ENCODE measurements at regions not wholly inside any gene's neighbourhood (a gene's known extent, or its start where the extent isn't known, plus 50 kb on each side); places are given as distances from the start of the nearest gene placed in this dataset.
A peak's percentile ranks its signal among the peaks of the same experiment; 100 is the strongest.

- Mint-ChIP-seq H3K36me3 (ENCODE audit: low read depth) (no peaks in the 10 kb centered on the region), H3K4me3 (no peak overlapping the region), H3K27ac (no peak overlapping the region), H3K27me3 (peaks cover 8% of the 10 kb centered on the region), H3K4me1 (no peaks in the 10 kb centered on the region), H3K9me3 (no peaks in the 10 kb centered on the region)
- no peak for ATAC-seq (replicated peaks)
Observed at GRCh38 chr1:5711079-5711478, 281.1 kb downstream of the NPHP4 start.

- Mint-ChIP-seq H3K36me3 (ENCODE audit: low read depth) (no peaks in the 10 kb centered on the region), H3K27ac (no peak overlapping the region), H3K9me3 (no peaks in the 10 kb centered on the region), H3K4me3 (no peak overlapping the region), H3K27me3 (peaks cover 4% of the 10 kb centered on the region), H3K4me1 (no peaks in the 10 kb centered on the region)
- ATAC-seq (replicated peaks): no peak
Observed at GRCh38 chr1:5709976-5710375, 282.2 kb downstream of the NPHP4 start.

- no peak for ATAC-seq (replicated peaks)
- no peaks in the 10 kb centered on the region for H3K9me3 Mint-ChIP-seq
- no peak overlapping the region for H3K4me3 Mint-ChIP-seq
Observed at GRCh38 chr1:5709461-5709975, 282.7 kb downstream of the NPHP4 start.

GRCh38 chr1:5708346-5709245, 283.6 kb downstream of the NPHP4 start:
- no peak for ATAC-seq (replicated peaks)
- Mint-ChIP-seq H3K36me3 (ENCODE audit: low read depth) (no peaks in the 10 kb centered on the region), H3K27ac (no peak overlapping the region), H3K4me1 (no peaks in the 10 kb centered on the region), H3K4me3 (no peak overlapping the region), H3K9me3 (no peaks in the 10 kb centered on the region), H3K27me3 (peaks cover 4% of the 10 kb centered on the region)

More at GRCh38 chr1:5709461-5709975, 282.7 kb downstream of the NPHP4 start:
- peaks cover 4% of the 10 kb centered on the region for H3K27me3 Mint-ChIP-seq
- H3K4me1 Mint-ChIP-seq: no peaks in the 10 kb centered on the region
- H3K36me3 Mint-ChIP-seq (ENCODE audit: low read depth): no peaks in the 10 kb centered on the region
- H3K27ac Mint-ChIP-seq: no peak overlapping the region

- Mint-ChIP-seq H3K4me3 (no peak overlapping the region), H3K27ac (no peak overlapping the region), H3K27me3 (peaks cover 7% of the 10 kb centered on the region), H3K36me3 (ENCODE audit: low read depth) (no peaks in the 10 kb centered on the region), H3K9me3 (no peaks in the 10 kb centered on the region), H3K4me1 (no peaks in the 10 kb centered on the region)
- peak; percentile 69 for ATAC-seq (replicated peaks)
Observed at GRCh38 chr1:5707566-5708345, 284.5 kb downstream of the NPHP4 start.

GRCh38 chr1:5706239-5706638, 286.0 kb downstream of the NPHP4 start:
- Mint-ChIP-seq H3K4me1 (no peaks in the 10 kb centered on the region), H3K27me3 (peaks cover 7% of the 10 kb centered on the region), H3K4me3 (no peak overlapping the region), H3K27ac (no peak overlapping the region), H3K36me3 (ENCODE audit: low read depth) (no peaks in the 10 kb centered on the region), H3K9me3 (no peaks in the 10 kb centered on the region)
- ATAC-seq (replicated peaks): no peak

GRCh38 chr1:5705751-5706150, 286.5 kb downstream of the NPHP4 start:
- H3K27me3 Mint-ChIP-seq: peaks cover 7% of the 10 kb centered on the region
- H3K4me3 Mint-ChIP-seq: no peak overlapping the region
- no peak overlapping the region for H3K27ac Mint-ChIP-seq
- no peak for ATAC-seq (replicated peaks)
- no peaks in the 10 kb centered on the region for H3K4me1 Mint-ChIP-seq
- H3K9me3 Mint-ChIP-seq: no peaks in the 10 kb centered on the region
- no peaks in the 10 kb centered on the region for H3K36me3 Mint-ChIP-seq (ENCODE audit: low read depth)

- Mint-ChIP-seq H3K27ac (no peak overlapping the region), H3K4me3 (no peak overlapping the region), H3K4me1 (no peaks in the 10 kb centered on the region), H3K27me3 (peaks cover 2% of the 10 kb centered on the region), H3K36me3 (ENCODE audit: low read depth) (no peaks in the 10 kb centered on the region), H3K9me3 (no peaks in the 10 kb centered on the region)
- no peak for ATAC-seq (replicated peaks)
Observed at GRCh38 chr1:5704561-5705514, 287.4 kb downstream of the NPHP4 start.

GRCh38 chr1:5701642-5702041, 290.6 kb downstream of the NPHP4 start:
- no peak overlapping the region for H3K27ac Mint-ChIP-seq
- H3K4me1 Mint-ChIP-seq: no peaks in the 10 kb centered on the region
- no peaks in the 10 kb centered on the region for H3K36me3 Mint-ChIP-seq (ENCODE audit: low read depth)
- peaks cover 2% of the 10 kb centered on the region for H3K27me3 Mint-ChIP-seq
- no peak for ATAC-seq (replicated peaks)
- H3K4me3 Mint-ChIP-seq: no peak overlapping the region
- H3K9me3 Mint-ChIP-seq: no peaks in the 10 kb centered on the region

GRCh38 chr1:5693568-5693967, 298.7 kb downstream of the NPHP4 start:
- no peak overlapping the region for H3K4me3 Mint-ChIP-seq
- no peak for ATAC-seq (replicated peaks)
- no peak overlapping the region for H3K27ac Mint-ChIP-seq
- H3K4me1 Mint-ChIP-seq: peaks cover 4% of the 10 kb centered on the region
- H3K36me3 Mint-ChIP-seq (ENCODE audit: low read depth): no peaks in the 10 kb centered on the region
- no peaks in the 10 kb centered on the region for H3K9me3 Mint-ChIP-seq
- H3K27me3 Mint-ChIP-seq: peaks cover 19% of the 10 kb centered on the region

GRCh38 chr1:5692664-5693063, 299.6 kb downstream of the NPHP4 start:
- H3K9me3 Mint-ChIP-seq: no peaks in the 10 kb centered on the region
- no peak overlapping the region for H3K4me3 Mint-ChIP-seq
- no peak overlapping the region for H3K27ac Mint-ChIP-seq
- peaks cover 4% of the 10 kb centered on the region for H3K4me1 Mint-ChIP-seq
- ATAC-seq (replicated peaks): no peak
- H3K36me3 Mint-ChIP-seq (ENCODE audit: low read depth): no peaks in the 10 kb centered on the region
- H3K27me3 Mint-ChIP-seq: peaks cover 19% of the 10 kb centered on the region

GRCh38 chr1:5691795-5692509, 300.3 kb downstream of the NPHP4 start:
- Mint-ChIP-seq H3K27ac (no peak overlapping the region), H3K9me3 (no peaks in the 10 kb centered on the region), H3K4me3 (no peak overlapping the region), H3K27me3 (peaks cover 21% of the 10 kb centered on the region), H3K36me3 (ENCODE audit: low read depth) (no peaks in the 10 kb centered on the region), H3K4me1 (peaks cover 4% of the 10 kb centered on the region)
- no peak for ATAC-seq (replicated peaks)

GRCh38 chr1:5690898-5691297, 301.3 kb downstream of the NPHP4 start:
- Mint-ChIP-seq H3K9me3 (no peaks in the 10 kb centered on the region), H3K36me3 (ENCODE audit: low read depth) (no peaks in the 10 kb centered on the region), H3K27ac (no peak overlapping the region), H3K4me1 (peaks cover 4% of the 10 kb centered on the region), H3K27me3 (peaks cover 28% of the 10 kb centered on the region), H3K4me3 (no peak overlapping the region)
- no peak for ATAC-seq (replicated peaks)
